K562 (cell line): ENCODE measurements at regions not wholly inside any gene's neighbourhood (a gene's known extent, or its start where the extent isn't known, plus 50 kb on each side); places are given as distances from the start of the nearest gene placed in this dataset.

Experiments
- BCLAF1 ChIP-seq, 2 experiments: fragments of 450-650 bp in 1 of 2; IDR thresholded peaks; 2 replicates each; pipeline ENCODE4 v1.6.1; 2011 to 2017; ENCODE audit warnings: low read depth in 2 of 2, antibody characterized with exemption in 1 of 2, borderline replicate concordance in 1 of 2, low read length in 1 of 2, mild to moderate bottlenecking in 1 of 2, mixed read lengths in 1 of 2; ENCODE audit not compliant: control insufficient read depth in 1 of 2
- GTF2E2 ChIP-seq: fragments of 200-800 bp; sonication (Bioruptor generic); IDR thresholded peaks from 2 replicates; pipeline ENCODE4 v1.6.1; 2016; ENCODE audit warnings: missing genetic modification characterization, missing compliant biosample characterization
- PATZ1 ChIP-seq: fragments of 250-450 bp; sonication (Bioruptor Pico); IDR thresholded peaks from 2 replicates; pipeline ENCODE4 v1.5.0; 2020; ENCODE audit warnings: mild to moderate bottlenecking, borderline replicate concordance
- ZFP1 ChIP-seq: fragments of 450-650 bp; formaldehyde crosslinking; IDR thresholded peaks from 2 replicates; pipeline ENCODE4 v1.4.0; 2020; ENCODE audit warnings: mild to moderate bottlenecking, mixed read lengths
- ZNF282 ChIP-seq: sonication (generic); formaldehyde crosslinking; IDR thresholded peaks from 2 replicates; pipeline ENCODE4 v1.8.1; 2023; ENCODE audit warnings: missing genetic modification reagents
- ZNF347 ChIP-seq: fragments of 450-650 bp; formaldehyde crosslinking; IDR thresholded peaks from 2 replicates; pipeline ENCODE4 v1.4.0; 2020; ENCODE audit warnings: low read depth, mild to moderate bottlenecking, moderate library complexity
- TF ChIP-seq, protein P1 (sequence below): sonication (generic); formaldehyde crosslinking; IDR thresholded peaks from 2 replicates; pipeline ENCODE4 v1.8.0; 2022; ENCODE audit warnings: missing genetic modification reagents, mild to moderate bottlenecking, moderate library complexity, borderline replicate concordance

DNA sequence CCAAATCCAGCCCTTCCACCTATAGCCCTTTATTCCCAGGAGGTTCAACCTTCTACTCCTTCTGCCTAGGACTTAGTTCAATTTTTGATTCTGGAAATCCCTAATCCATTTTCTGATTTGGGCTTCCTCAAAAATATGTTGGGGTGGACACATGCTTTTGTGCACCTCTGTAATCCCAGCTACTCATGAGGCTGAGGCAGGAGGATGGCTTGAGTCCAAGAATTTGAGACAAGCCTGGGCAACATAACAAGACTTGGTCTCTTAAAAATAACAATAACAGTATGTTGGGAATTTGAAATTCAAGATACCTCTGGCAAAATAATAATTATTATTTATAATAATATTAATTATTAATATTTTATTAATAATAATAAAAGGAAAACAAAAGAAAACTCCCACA lies 188.7 kb upstream of the TLE4 start (continued):
- TF ChIP-seq BCLAF1 (IDR thresholded peaks at IDR 0.05; ENCODE audit: borderline replicate concordance in 1 of 2, control insufficient read depth in 1 of 2, low read depth in 2 of 2, low read length in 1 of 2) (no peak), PATZ1 (CRISPR knock-in tag) (no peak), GTF2E2 (tag) (no peak), ZNF282 (no peak), ZNF347 (no peak), ZFP1 (CRISPR knock-in tag) (no peak)
- TF ChIP-seq, protein P1, sequence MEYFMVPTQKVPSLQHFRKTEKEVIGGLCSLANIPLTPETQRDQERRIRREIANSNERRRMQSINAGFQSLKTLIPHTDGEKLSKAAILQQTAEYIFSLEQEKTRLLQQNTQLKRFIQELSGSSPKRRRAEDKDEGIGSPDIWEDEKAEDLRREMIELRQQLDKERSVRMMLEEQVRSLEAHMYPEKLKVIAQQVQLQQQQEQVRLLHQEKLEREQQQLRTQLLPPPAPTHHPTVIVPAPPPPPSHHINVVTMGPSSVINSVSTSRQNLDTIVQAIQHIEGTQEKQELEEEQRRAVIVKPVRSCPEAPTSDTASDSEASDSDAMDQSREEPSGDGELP (CRISPR knock-in tag), result no peak
